Adipocyte (in vitro differentiated cells): ENCODE measurements at regions not wholly inside any gene's neighbourhood (a gene's known extent, or its start where the extent isn't known, plus 50 kb on each side); places are given as distances from the start of the nearest gene placed in this dataset.
A peak's percentile ranks its signal among the peaks of the same experiment; 100 is the strongest.

Source experiments
- DNase-seq: peaks from one replicate; pipeline ENCODE4 v3.0.0-alpha.2; 2015; ENCODE audit warnings: low read depth
- H3K27me3 ChIP-seq: replicated peaks from 2 replicates; pipeline ENCODE4 v1.7.0; 2013; ENCODE audit warnings: mild to moderate bottlenecking, low read length, moderate library complexity; ENCODE audit not compliant: control insufficient read depth, insufficient read depth
- H3K36me3 ChIP-seq: 2 replicates; pipeline ENCODE4 v1.7.0; 2013; ENCODE audit warnings: low read length, mild to moderate bottlenecking, moderate library complexity; ENCODE audit not compliant: control insufficient read depth, insufficient read depth, severe bottlenecking
- H3K4me1 ChIP-seq: 2 replicates; pipeline ENCODE4 v1.7.0; 2013; ENCODE audit warnings: mild to moderate bottlenecking, low read length, moderate library complexity; ENCODE audit not compliant: control insufficient read depth, insufficient read depth
- H3K4me3 ChIP-seq: 2 replicates; pipeline ENCODE4 v1.7.0; 2013; ENCODE audit warnings: mild to moderate bottlenecking, low read length, moderate library complexity
- H3K9ac ChIP-seq: 2 replicates; pipeline ENCODE4 v1.7.0; 2013; ENCODE audit warnings: mild to moderate bottlenecking, low read length, moderate library complexity
- H3K9me3 ChIP-seq: 2 replicates; pipeline ENCODE4 v1.7.0; 2013; ENCODE audit warnings: mild to moderate bottlenecking, low read length, moderate library complexity; ENCODE audit not compliant: control insufficient read depth

- no peak overlapping the region for H3K9ac ChIP-seq
These were observed 399.2 kb upstream of the JAG1 start for GRCh38 chr20:11072982-11073381.

GRCh38 chr20:11076434-11077105, 402.8 kb upstream of the JAG1 start:
- H3K27me3 ChIP-seq: no peaks in the 10 kb centered on the region
- H3K36me3 ChIP-seq: no peaks in the 10 kb centered on the region
- H3K9me3 ChIP-seq: peaks cover 6% of the 10 kb centered on the region
- no peak for DNase-seq
- H3K4me3 ChIP-seq: no peak overlapping the region
- no peak overlapping the region for H3K9ac ChIP-seq
- H3K4me1 ChIP-seq: peaks cover 7% of the 10 kb centered on the region

More at GRCh38 chr20:11072982-11073381, 399.2 kb upstream of the JAG1 start:
- Histone ChIP-seq H3K4me3 (no peak overlapping the region), H3K36me3 (no peaks in the 10 kb centered on the region), H3K4me1 (no peaks in the 10 kb centered on the region), H3K9me3 (peaks cover 9% of the 10 kb centered on the region), H3K27me3 (no peaks in the 10 kb centered on the region)
- DNase-seq: no peak

- H3K9me3 ChIP-seq: peaks cover 1% of the 10 kb centered on the region
- no peak overlapping the region for H3K9ac ChIP-seq
- peaks cover 7% of the 10 kb centered on the region for H3K4me1 ChIP-seq
- H3K36me3 ChIP-seq: no peaks in the 10 kb centered on the region
- peak; percentile 28 for DNase-seq
- no peak overlapping the region for H3K4me3 ChIP-seq
- no peaks in the 10 kb centered on the region for H3K27me3 ChIP-seq
These were observed 403.4 kb upstream of the JAG1 start for GRCh38 chr20:11077226-11077625.

- Histone ChIP-seq H3K27me3 (no peaks in the 10 kb centered on the region), H3K4me3 (no peak overlapping the region), H3K4me1 (peaks cover 7% of the 10 kb centered on the region), H3K9ac (no peak overlapping the region), H3K9me3 (no peaks in the 10 kb centered on the region), H3K36me3 (no peaks in the 10 kb centered on the region)
- DNase-seq: no peak
These were observed 406.2 kb upstream of the JAG1 start for GRCh38 chr20:11080010-11080409.

GRCh38 chr20:11080781-11081377, 407.1 kb upstream of the JAG1 start:
- Histone ChIP-seq H3K9ac (no peak overlapping the region), H3K27me3 (no peaks in the 10 kb centered on the region), H3K4me3 (no peak overlapping the region), H3K4me1 (peaks cover 7% of the 10 kb centered on the region), H3K36me3 (no peaks in the 10 kb centered on the region), H3K9me3 (no peaks in the 10 kb centered on the region)
- DNase-seq: no peak

GRCh38 chr20:11083841-11084240, 410.0 kb upstream of the JAG1 start:
- Histone ChIP-seq H3K27me3 (no peaks in the 10 kb centered on the region), H3K4me3 (no peak overlapping the region)

GRCh38 chr20:11084508-11084907, 410.7 kb upstream of the JAG1 start:
- Histone ChIP-seq H3K36me3 (no peaks in the 10 kb centered on the region), H3K9me3 (no peaks in the 10 kb centered on the region), H3K4me3 (no peak overlapping the region), H3K9ac (no peak overlapping the region), H3K27me3 (no peaks in the 10 kb centered on the region), H3K4me1 (peaks cover 7% of the 10 kb centered on the region)
- DNase-seq: no peak

More at GRCh38 chr20:11083841-11084240, 410.0 kb upstream of the JAG1 start:
- DNase-seq: no peak
- Histone ChIP-seq H3K9ac (no peak overlapping the region), H3K36me3 (no peaks in the 10 kb centered on the region), H3K9me3 (no peaks in the 10 kb centered on the region), H3K4me1 (peaks cover 7% of the 10 kb centered on the region)

- Histone ChIP-seq H3K4me1 (peaks cover 7% of the 10 kb centered on the region), H3K4me3 (no peak overlapping the region), H3K9ac (no peak overlapping the region), H3K27me3 (no peaks in the 10 kb centered on the region), H3K36me3 (no peaks in the 10 kb centered on the region), H3K9me3 (no peaks in the 10 kb centered on the region)
- no peak for DNase-seq
These were observed 413.2 kb upstream of the JAG1 start for GRCh38 chr20:11086970-11087369.

GRCh38 chr20:11090751-11091150, 417.0 kb upstream of the JAG1 start:
- Histone ChIP-seq H3K9me3 (no peaks in the 10 kb centered on the region), H3K27me3 (no peaks in the 10 kb centered on the region), H3K4me3 (no peak overlapping the region), H3K9ac (no peak overlapping the region), H3K4me1 (peaks cover 7% of the 10 kb centered on the region), H3K36me3 (no peaks in the 10 kb centered on the region)
- DNase-seq: no peak

GRCh38 chr20:11091511-11091910, 417.7 kb upstream of the JAG1 start:
- Histone ChIP-seq H3K9me3 (no peaks in the 10 kb centered on the region), H3K9ac (no peak overlapping the region), H3K4me1 (peaks cover 7% of the 10 kb centered on the region), H3K27me3 (no peaks in the 10 kb centered on the region), H3K36me3 (no peaks in the 10 kb centered on the region), H3K4me3 (no peak overlapping the region)
- peak; percentile 27 for DNase-seq

- no peak for DNase-seq
- no peaks in the 10 kb centered on the region for H3K36me3 ChIP-seq
- H3K4me1 ChIP-seq: peaks cover 7% of the 10 kb centered on the region
- H3K9ac ChIP-seq: no peak overlapping the region
- H3K4me3 ChIP-seq: no peak overlapping the region
- H3K9me3 ChIP-seq: no peaks in the 10 kb centered on the region
- no peaks in the 10 kb centered on the region for H3K27me3 ChIP-seq
These were observed 418.4 kb upstream of the JAG1 start for GRCh38 chr20:11092151-11092550.

GRCh38 chr20:11094196-11094595, 420.4 kb upstream of the JAG1 start:
- Histone ChIP-seq H3K4me1 (peaks cover 7% of the 10 kb centered on the region), H3K4me3 (no peak overlapping the region), H3K9ac (no peak overlapping the region), H3K27me3 (no peaks in the 10 kb centered on the region), H3K9me3 (no peaks in the 10 kb centered on the region), H3K36me3 (no peaks in the 10 kb centered on the region)
- DNase-seq: no peak
